Inflammatory macrophage treated with lipopolysaccharide for 1 hour (primary cell): ENCODE measurements at regions not wholly inside any gene's neighbourhood (a gene's known extent, or its start where the extent isn't known, plus 50 kb on each side); places are given as distances from the start of the nearest gene placed in this dataset.
"Not testable (repeated sequence)": the region's sequence is repeated elsewhere in the genome, so short reads cannot be mapped to it uniquely, and the experiment has no call there.

ENCODE experiments used
- DNase-seq, 2 donors: peaks; one replicate each; pipeline ENCODE4 v3.0.0-alpha.2; 2020 to 2022

GRCh38 chr9:71268871-71269635 lies 147.6 kb upstream of the TRPM3 start:
- DNase-seq = no peak

GRCh38 chr9:71263451-71263850 lies 142.0 kb upstream of the TRPM3 start:
- DNase-seq = no peak

DNA sequence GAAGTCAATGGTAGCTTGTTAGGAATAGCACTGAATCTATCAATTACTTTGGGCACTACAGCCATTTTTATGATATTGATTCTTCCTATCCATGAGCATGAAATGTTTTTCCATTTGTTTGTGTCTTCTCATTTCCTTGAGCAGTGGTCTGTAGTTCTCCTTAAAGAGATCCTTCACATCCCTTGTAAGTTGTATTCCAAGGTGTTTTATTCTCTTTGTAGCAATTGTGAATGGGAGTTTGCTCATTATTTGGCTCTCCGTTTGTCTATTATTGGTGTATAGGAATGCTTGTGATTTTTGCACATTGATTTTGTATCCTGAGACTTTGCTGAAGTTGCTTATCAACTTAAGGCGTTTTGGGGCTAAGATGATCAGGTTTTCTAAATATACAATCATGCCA lies 139.0 kb upstream of the TRPM3 start:
- not testable (repeated sequence) for DNase-seq

GRCh38 chr9:71254592-71255277 lies 133.3 kb upstream of the TRPM3 start:
- no peak for DNase-seq

DNA sequence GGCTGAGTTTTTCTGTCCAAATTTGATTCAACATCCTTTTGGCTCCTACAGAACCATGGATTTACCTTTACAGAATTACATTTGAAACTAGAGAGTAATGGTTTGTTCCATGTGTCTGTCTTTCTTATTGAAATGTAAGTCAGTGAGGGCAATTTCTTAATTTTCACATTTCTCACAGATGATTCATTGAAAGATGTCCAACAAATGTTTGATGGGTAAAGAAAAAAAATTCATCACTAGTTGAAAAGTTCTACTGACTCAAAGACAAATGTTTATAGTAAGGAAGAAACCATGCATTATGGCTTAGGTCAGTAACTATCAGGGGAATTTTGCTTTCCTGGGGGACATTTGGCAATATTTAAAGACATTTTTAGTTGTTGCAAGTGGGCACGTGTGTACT lies 131.6 kb upstream of the TRPM3 start:
- DNase-seq = no peak

- no peak for DNase-seq
These were observed 129.2 kb upstream of the TRPM3 start for GRCh38 chr9:71250581-71250980.

- peak; percentile 54 to 67 for DNase-seq
These were observed 128.4 kb upstream of the TRPM3 start for GRCh38 chr9:71249729-71250317.

- DNase-seq = no peak
These were observed 124.2 kb upstream of the TRPM3 start for GRCh38 chr9:71245651-71246050.

DNA sequence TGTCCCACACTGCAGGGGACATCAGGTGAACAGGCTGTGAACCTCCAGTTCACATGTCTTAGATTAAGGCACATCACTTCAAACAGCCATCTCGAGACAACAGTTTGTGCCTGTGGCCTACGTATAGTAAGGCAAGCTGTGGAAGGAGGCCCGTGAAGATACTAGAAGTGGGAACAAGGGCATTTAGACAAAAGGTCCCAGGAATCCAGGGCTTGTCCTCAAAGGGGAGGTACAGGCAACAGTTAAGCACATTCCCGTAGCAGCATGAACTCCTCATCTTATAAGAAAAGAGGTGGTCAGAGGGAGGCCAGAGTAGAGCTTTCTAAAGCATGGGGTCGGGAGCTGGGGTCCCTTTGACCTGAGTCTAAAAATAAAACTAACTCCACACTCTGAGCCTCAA lies 122.5 kb upstream of the TRPM3 start:
- no peak for DNase-seq

- DNase-seq = no peak
These were observed 120.7 kb upstream of the TRPM3 start for GRCh38 chr9:71242081-71242480.

- no peak for DNase-seq
These were observed 115.6 kb upstream of the TRPM3 start for GRCh38 chr9:71237051-71237450.

DNA sequence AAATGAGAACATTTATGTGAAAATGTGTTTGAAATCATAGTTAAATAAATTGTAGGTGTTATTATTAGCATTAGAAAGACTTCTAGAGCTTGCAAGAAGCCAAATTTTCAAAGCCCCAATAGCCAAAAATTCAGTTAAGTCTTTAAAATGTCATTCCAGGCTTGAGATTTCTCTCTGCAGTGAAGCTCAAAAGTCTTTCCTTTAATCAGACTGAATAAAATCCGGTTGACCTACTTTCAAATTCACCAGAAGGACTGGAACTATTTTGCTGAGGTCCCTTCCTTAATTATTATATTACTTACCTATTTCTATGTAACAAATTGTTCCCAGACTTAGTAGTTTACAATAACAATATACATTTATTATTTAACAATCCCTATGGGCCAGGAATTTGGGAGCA lies 112.2 kb upstream of the TRPM3 start:
- no peak for DNase-seq

GRCh38 chr9:71223953-71224538 lies 102.6 kb upstream of the TRPM3 start:
- DNase-seq = no peak

DNA sequence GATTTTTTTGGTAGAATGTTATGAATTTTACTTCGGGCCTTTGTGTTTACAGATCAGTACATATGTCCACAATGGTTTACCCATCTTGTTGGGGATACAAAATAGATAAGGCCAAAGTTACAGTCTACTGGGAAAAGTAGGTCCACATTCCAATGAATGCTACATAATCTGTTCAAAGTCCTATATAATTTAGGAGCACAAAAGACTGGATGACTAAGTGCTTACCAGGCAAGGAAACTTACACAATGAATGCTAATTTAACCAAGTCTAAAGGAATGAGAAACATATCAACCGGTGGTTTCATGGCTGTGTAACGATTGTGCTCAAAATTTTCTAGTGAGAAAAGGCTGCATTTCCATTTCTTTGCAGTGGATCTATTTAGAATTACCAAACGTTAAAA lies 97.4 kb upstream of the TRPM3 start:
- no peak for DNase-seq

GRCh38 chr9:71213633-71214032 lies 92.2 kb upstream of the TRPM3 start:
- DNase-seq = no peak

- DNase-seq = no peak
These were observed 88.9 kb upstream of the TRPM3 start for GRCh38 chr9:71210326-71210725.

DNA sequence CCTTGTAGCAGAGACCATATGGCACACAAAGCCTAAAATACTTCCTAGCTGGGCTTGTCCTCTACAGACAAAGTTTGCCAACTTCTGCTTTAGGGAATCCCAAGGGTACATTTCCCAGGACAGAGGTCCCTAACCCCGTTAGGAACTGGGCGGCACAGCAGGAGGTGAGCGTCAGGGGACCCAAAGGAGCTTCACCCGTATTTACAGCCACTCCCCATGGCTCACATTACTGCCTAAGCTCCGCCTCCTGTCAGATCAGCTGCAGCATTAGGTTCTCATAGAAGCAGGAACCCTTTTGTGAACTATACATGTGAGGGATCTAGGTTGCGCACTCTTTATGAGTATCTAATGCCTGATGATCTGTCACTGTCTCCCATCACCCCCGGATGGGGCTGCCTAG lies 88.5 kb upstream of the TRPM3 start:
- DNase-seq = no peak

- no peak for DNase-seq
These were observed 81.5 kb upstream of the TRPM3 start for GRCh38 chr9:71202931-71203330.

DNA sequence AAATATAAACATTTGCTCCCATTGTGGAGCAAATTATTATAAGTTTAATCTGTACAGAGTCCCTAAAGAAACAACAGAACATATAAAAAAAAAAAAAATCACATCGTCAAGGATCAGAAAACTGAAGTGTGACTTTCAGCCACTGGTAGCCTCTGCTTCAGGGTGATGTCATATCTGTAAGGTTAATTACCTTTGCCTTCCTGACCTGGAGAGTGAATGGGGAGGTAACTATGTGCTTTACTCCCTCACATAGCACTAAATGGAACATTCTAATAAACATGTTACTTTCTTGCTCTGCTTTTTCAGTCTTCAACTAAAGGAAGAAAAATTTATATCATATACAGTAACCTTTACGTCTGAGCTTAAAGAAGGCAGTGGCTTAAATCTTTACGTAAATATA lies 70.3 kb upstream of the TRPM3 start:
- no peak for DNase-seq

- no peak for DNase-seq
These were observed 61.8 kb upstream of the TRPM3 start for GRCh38 chr9:71183251-71183650.

DNA sequence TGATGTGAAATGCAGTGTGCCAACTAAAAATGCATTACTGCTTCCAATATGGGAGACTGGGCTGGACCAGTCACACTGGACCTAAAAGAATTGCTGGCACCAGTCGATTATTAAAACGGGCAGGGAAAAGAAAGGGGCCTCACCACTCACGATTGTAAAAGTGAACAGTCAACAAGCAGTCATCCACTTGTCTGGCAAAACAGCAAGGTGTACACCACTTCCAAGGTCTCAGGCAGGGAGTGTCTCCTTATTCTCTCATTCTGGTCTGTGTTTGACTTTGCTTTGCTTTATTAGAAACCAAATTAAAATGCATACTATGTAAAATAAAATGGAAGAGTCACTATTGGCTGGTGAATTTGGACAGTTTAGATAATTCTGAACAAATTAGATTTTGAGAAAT lies 57.8 kb upstream of the TRPM3 start:
- DNase-seq = no peak

- DNase-seq = no peak
These were observed 56.5 kb upstream of the TRPM3 start for GRCh38 chr9:71177901-71178300.

GRCh38 chr9:71171517-71171916 lies 50.1 kb upstream of the TRPM3 start:
- DNase-seq = no peak
